Immature natural killer cell (primary cell): ENCODE measurements at regions not wholly inside any gene's neighbourhood (a gene's known extent, or its start where the extent isn't known, plus 50 kb on each side); places are given as distances from the start of the nearest gene placed in this dataset.

Experiments used
- DNase-seq, 3 donors: peaks; one replicate each; pipeline ENCODE4 v3.0.0; 2022; ENCODE audit warnings: mixed read lengths in 1 of 3
- H3K27ac Mint-ChIP-seq, 6 donors: one replicate each; pipeline ENCODE4 v1.8.0; 2020; ENCODE audit warnings: mixed read lengths in 6 of 6, mild to moderate bottlenecking in 5 of 6, inconsistent platforms in 4 of 6, moderate library complexity in 3 of 6
- H3K27me3 Mint-ChIP-seq, 3 donors: one replicate each; pipeline ENCODE4 v1.8.0; 2020 to 2021; ENCODE audit warnings: low read depth in 3 of 3, mild to moderate bottlenecking in 3 of 3, mixed read lengths in 3 of 3, moderate library complexity in 3 of 3, inconsistent platforms in 1 of 3
- H3K36me3 Mint-ChIP-seq, 3 donors: one replicate each; pipeline ENCODE4 v1.8.0; 2020; ENCODE audit warnings: mixed read lengths in 3 of 3, inconsistent platforms in 2 of 3, mild to moderate bottlenecking in 2 of 3
- H3K4me1 Mint-ChIP-seq, 2 donors: one replicate each; pipeline ENCODE4 v1.8.0; 2020; ENCODE audit warnings: inconsistent platforms in 2 of 2, mild to moderate bottlenecking in 2 of 2, mixed read lengths in 2 of 2, moderate library complexity in 1 of 2
- H3K4me3 Mint-ChIP-seq, 5 donors: one replicate each; pipeline ENCODE4 v1.8.0; 2020; ENCODE audit warnings: mild to moderate bottlenecking in 5 of 5, mixed read lengths in 5 of 5, inconsistent platforms in 3 of 5, moderate library complexity in 3 of 5
- H3K9me3 Mint-ChIP-seq, 6 donors: one replicate each; pipeline ENCODE4 v1.8.0; 2020; ENCODE audit warnings: mild to moderate bottlenecking in 6 of 6, mixed read lengths in 6 of 6, inconsistent platforms in 4 of 6, moderate library complexity in 3 of 6

DNA sequence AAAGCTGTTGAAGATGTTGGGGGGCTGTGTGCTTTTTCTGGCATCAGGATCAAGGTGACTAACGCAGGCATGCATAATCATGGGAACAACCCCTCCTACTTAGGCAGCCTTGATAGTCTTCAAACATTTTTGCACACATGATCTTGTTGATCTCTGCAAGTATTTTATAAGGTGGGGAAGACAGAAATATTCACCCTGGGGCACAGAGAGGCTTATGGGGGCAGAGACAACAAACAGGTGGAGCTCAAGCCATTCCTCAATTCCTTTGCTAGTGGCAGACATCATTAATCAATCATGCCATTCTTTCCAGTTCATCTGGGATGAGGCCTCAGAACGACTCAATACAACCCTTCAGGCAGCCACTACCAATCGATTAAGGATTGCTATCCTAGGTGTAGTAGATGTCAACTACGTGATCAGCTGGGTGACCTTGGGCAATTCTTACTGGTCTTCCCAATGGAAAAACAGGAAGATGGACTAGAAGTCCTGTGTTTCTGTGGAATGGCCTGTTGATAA lies 110.3 kb upstream of the SMAD3 start:
- no peaks in the 10 kb centered on the region for H3K9me3 Mint-ChIP-seq
- no peak for DNase-seq
- H3K27ac Mint-ChIP-seq: no peak overlapping the region
- H3K27me3 Mint-ChIP-seq: peaks cover 1 to 3% (median 2%) of the 10 kb centered on the region in 3 donors
- H3K4me3 Mint-ChIP-seq: no peak overlapping the region
- H3K4me1 Mint-ChIP-seq: peaks cover 0 to 2% of the 10 kb centered on the region in 2 donors
- no peaks in the 10 kb centered on the region for H3K36me3 Mint-ChIP-seq

DNA sequence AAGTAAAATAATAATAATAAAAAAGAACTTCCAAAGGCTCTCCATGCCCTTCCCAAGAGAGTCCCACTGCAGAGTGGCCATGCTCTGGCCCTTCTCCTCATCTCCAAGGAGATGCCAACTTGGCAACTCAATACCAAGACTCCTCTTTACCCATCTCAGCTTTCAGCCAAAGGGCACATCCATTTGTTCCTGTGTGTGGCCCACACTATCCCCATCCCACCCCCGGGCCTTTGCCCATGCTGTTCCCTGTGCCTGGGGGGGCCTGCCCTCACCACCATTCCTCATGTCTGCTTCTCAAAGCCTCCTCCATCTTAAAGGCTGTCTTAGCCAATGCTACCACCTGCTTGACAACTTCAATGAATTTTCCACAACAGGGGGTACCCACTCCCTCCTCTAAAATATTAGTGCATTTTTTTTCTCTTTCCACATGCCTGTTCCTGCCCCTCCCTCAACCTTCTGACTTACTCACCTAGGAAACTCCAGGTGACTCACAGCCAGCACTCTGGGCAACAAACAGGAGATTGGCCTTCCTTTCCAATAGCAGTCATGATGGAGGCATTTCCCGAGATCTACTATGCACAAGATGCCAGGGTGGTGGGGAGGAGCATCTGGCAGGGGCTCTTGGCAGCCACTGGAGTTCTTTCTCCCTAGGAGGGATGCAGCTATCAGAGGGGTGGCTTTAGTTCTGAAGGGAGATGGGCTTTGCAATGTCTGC lies 109.4 kb upstream of the SMAD3 start:
- Mint-ChIP-seq H3K27me3 (peaks cover 1 to 3% (median 2%) of the 10 kb centered on the region in 3 donors), H3K9me3 (no peaks in the 10 kb centered on the region), H3K4me3 (no peak overlapping the region), H3K27ac (no peak overlapping the region), H3K4me1 (peaks cover 0 to 2% of the 10 kb centered on the region in 2 donors), H3K36me3 (no peaks in the 10 kb centered on the region)
- DNase-seq: no peak

DNA sequence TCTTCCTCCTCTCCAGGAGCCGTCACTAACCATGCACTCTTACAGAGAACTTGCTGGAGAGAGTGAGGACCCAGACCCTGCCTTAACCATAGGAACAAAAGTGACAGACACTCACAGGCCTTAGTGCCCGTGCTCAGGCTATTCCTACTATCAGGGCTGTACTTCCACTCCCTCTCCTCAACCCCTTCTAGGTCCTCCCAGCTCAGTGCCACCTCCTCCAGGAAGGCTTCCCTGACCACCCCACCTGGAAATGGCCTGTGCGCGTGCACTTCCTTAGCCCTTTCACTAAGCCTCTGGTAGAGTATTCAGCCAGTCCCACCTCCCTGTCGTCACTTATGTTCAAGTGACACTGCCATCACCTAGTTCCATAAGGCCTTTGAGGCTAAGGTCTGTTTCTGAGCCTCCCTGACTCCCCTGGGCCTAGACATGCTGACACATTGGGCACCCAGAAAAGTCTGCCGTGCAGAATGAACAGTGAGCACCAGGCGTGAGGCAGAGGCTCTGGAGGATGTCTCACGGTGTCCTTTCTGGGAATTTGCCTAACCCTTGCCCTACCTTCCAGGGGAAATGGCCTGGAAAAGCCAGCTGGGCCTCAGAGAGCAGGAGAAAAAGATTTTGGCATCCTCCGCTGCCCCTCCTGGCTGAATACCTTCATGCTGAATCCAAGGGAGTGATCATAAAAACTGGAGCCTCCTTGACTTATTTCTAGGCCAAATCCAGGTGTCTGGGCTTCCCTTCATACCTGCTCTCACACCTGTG lies 108.6 kb upstream of the SMAD3 start:
- H3K27ac Mint-ChIP-seq: no peak overlapping the region

DNA sequence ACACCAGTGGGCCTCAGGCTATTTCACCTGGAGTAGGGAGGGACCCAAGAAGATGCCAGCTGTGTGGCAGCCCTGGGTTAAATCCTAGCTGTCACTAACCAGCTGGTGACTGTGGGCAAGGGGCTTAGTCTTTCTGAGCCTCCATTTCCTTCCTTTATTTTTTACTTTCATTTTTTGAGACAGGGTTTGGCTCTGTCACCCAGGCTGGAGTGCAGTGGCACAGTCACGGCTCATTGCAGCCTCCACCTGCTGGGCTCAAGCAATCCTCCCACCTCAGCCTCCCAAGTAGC lies 108.0 kb upstream of the SMAD3 start:
- Mint-ChIP-seq H3K4me3 (no peak overlapping the region), H3K4me1 (peaks cover 0 to 2% of the 10 kb centered on the region in 2 donors), H3K9me3 (no peaks in the 10 kb centered on the region), H3K27ac (no peak overlapping the region), H3K27me3 (peaks cover 1 to 3% (median 2%) of the 10 kb centered on the region in 3 donors), H3K36me3 (no peaks in the 10 kb centered on the region)
- DNase-seq: no peak

More for the DNA sequence above, 108.6 kb upstream of the SMAD3 start:
- Mint-ChIP-seq H3K4me3 (no peak overlapping the region), H3K36me3 (no peaks in the 10 kb centered on the region), H3K9me3 (no peaks in the 10 kb centered on the region), H3K4me1 (peaks cover 0 to 2% of the 10 kb centered on the region in 2 donors), H3K27me3 (peaks cover 1 to 3% (median 2%) of the 10 kb centered on the region in 3 donors)
- DNase-seq: no peak

DNA sequence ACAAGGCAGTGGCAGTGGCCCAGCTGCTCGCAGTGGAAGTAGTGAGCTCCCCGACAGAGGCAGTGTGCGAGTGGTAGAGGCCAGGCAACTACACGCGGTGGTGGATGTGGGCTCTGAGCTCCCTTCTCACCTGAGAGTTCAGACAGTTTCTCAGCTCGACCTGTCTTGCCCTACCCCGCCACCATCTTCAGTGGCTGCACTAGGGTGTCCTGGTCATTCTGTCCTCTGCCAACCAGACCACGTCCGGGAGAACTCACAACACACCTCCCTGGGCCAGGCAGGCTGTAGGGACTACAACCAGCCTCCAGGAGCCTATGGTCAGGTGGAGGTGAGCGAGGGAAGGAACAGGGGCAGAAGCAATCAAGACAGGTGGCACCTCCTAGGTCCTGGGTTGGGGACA lies 106.3 kb upstream of the SMAD3 start:
- Mint-ChIP-seq H3K4me1 (peaks cover 0 to 2% of the 10 kb centered on the region in 2 donors), H3K9me3 (no peaks in the 10 kb centered on the region), H3K27me3 (peaks cover 1 to 2% (median 1%) of the 10 kb centered on the region in 3 donors), H3K36me3 (no peaks in the 10 kb centered on the region), H3K27ac (no peak overlapping the region), H3K4me3 (no peak overlapping the region)
- DNase-seq: no peak

DNA sequence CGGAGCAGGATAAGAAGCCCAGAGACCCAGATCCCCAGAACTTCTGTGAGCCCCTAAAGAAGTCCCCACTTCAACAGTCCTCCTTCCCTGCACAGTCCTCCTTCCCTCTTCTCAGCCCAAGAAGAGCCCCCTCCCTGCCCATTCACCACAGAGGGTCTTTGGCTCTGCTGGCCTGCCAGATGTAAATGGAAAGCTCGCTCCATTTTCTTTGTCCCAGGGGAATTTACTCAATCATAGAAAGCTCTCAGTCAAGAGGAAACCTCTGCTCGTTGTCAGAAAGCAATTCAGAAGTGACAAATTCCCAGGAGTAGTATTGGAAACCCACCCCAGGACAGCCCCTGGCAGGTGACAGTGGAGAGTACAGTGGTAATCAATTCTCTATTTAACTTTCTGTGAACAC lies 105.5 kb upstream of the SMAD3 start:
- Mint-ChIP-seq H3K27ac (no peak overlapping the region), H3K4me1 (peaks cover 0 to 2% of the 10 kb centered on the region in 2 donors), H3K4me3 (no peak overlapping the region), H3K36me3 (no peaks in the 10 kb centered on the region), H3K27me3 (peaks cover 1 to 4% (median 2%) of the 10 kb centered on the region in 3 donors), H3K9me3 (no peaks in the 10 kb centered on the region)
- no peak for DNase-seq

DNA sequence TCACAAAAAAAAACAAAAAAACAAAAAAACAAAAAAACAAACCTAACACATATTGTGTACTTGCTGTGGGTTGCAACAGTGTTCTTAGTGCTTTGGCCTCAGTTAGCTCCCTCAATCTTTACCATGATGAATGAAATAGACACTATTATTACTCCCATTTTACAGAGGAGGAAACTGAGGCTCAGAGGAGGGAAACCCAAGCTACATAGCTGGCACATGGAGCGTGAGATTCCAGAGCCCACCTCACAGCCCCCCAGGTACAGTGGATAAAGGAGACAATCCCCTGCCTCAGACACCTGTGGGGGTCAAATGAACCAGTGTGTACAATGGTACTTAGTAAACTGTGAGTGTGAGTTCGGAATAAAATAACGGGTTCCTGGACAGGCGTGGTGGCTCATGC lies 104.9 kb upstream of the SMAD3 start:
- Mint-ChIP-seq H3K27ac (no peak overlapping the region), H3K9me3 (no peaks in the 10 kb centered on the region), H3K4me1 (peaks cover 0 to 2% of the 10 kb centered on the region in 2 donors), H3K27me3 (peaks cover 1 to 6% (median 2%) of the 10 kb centered on the region in 3 donors), H3K4me3 (no peak overlapping the region), H3K36me3 (no peaks in the 10 kb centered on the region)
- DNase-seq: no peak

DNA sequence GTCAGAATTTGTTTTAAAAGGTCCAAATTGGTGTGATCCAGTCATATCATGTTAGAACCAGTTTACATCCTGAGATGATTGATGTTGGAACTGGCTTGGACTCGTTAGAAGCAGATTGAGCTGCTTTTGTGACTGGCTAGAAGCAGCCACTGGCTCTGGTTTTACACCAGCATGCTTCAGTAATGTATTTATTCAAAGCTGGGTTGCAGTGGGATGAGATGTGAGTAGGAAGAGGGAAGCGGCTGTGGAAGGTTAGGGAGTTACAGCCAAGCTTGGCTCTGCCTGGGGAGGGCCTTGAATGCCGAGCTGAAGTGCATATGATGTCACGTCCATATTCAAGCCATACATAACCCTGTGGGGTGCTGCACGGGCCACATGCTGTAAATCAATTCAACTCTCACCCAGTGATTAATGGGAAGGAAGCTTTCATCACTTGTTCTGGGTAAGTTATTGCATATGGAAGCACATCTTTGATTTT lies 104.0 kb upstream of the SMAD3 start:
- Mint-ChIP-seq H3K4me1 (peaks cover 0 to 2% of the 10 kb centered on the region in 2 donors), H3K36me3 (no peaks in the 10 kb centered on the region), H3K4me3 (no peak overlapping the region), H3K27me3 (peaks cover 0 to 6% (median 2%) of the 10 kb centered on the region in 3 donors), H3K9me3 (no peaks in the 10 kb centered on the region), H3K27ac (no peak overlapping the region)
- DNase-seq: no peak

DNA sequence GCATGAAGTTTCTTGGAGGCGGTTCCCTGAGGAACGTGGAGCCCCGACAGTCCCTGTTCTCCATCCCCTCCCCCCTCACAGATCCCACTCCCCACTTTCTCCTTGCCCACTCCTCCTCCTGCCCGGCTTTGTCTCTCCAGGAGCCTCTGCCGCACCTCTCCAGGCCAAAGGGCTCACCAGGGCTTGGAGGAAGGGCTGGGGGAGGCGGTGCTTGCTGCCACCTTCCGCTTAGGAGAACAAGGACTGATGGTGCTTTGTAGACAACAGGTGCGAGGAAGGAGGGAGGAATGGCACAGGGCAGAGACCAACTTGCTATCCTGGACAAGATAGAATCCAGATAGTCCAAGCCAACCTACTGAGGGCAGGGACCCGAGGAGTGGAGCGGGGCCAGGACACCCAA lies 103.5 kb upstream of the SMAD3 start:
- peaks cover 0 to 2% of the 10 kb centered on the region in 2 donors for H3K4me1 Mint-ChIP-seq
- H3K27me3 Mint-ChIP-seq: peaks cover 0 to 4% (median 2%) of the 10 kb centered on the region in 3 donors
- peak overlapping the region in 1 of 6 donors; percentile 20 for H3K27ac Mint-ChIP-seq
- no peak for DNase-seq
- H3K36me3 Mint-ChIP-seq: no peaks in the 10 kb centered on the region
- no peak overlapping the region for H3K4me3 Mint-ChIP-seq
- no peaks in the 10 kb centered on the region for H3K9me3 Mint-ChIP-seq

DNA sequence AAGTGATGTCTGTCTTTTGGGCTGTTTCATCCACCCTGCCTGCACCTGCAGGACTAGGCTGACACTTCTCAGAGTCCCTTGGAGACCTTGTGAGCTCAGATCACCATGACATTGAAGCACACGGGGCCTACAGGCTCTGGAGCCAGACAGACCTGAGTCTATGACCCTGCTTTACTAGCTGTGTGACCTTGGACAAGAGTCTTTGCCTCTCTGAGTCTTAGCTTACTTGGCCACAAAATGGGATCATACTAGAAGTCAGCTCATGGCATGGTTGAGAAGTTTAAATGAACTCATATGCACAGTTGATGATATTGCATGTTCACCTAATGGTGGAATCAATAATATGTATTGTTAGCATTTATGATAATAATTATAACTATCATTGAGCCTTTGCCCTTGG lies 102.9 kb upstream of the SMAD3 start:
- no peak for DNase-seq
- Mint-ChIP-seq H3K4me3 (no peak overlapping the region), H3K27me3 (peaks cover 0 to 4% (median 2%) of the 10 kb centered on the region in 3 donors), H3K4me1 (peaks cover 0 to under 1% of the 10 kb centered on the region in 2 donors), H3K27ac (no peak overlapping the region), H3K9me3 (no peaks in the 10 kb centered on the region), H3K36me3 (no peaks in the 10 kb centered on the region)

DNA sequence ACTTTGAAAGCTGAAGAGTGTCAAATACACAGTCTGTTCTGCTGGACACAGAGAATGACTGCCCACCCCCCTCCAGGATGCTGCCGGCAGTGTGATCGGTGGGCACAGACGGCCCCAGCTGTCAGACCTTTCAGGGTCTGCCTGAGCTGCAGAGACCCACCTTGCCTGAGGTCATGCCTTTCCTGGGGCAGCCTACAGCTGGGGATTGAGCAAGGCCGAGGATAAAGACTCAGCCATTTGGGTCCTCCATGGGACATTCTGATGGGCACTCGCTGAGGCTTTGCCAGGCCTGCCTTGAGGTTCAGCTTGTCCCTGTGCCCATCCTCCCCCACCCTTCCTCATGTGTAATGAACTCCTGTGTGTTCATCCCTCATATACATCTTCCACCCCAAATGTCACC lies 102.3 kb upstream of the SMAD3 start:
- H3K27me3 Mint-ChIP-seq: peaks cover 0 to 4% (median 4%) of the 10 kb centered on the region in 3 donors
- no peaks in the 10 kb centered on the region for H3K36me3 Mint-ChIP-seq
- no peaks in the 10 kb centered on the region for H3K9me3 Mint-ChIP-seq
- no peak overlapping the region for H3K4me3 Mint-ChIP-seq
- no peak overlapping the region for H3K27ac Mint-ChIP-seq
- no peak for DNase-seq
- H3K4me1 Mint-ChIP-seq: no peaks in the 10 kb centered on the region

DNA sequence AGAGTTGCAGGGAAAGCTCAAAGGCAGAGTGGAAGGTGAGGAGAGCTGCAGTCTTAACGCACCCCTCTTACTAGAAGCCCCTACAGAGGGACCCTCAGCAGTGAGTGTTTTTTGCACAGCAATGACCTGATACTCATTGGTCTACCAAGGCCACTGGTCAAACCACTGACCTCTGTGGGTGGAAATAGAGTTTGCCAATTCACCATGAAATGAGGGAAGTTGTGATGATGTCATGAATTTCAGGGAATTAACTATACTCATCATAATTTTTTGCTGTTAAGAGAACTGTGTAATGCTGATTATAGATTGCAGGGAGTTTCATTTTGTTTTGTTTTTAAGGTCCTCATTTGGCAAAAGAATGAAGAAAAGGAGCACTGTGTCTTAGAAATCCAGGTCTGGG lies 101.7 kb upstream of the SMAD3 start:
- H3K4me1 Mint-ChIP-seq: no peaks in the 10 kb centered on the region
- H3K27me3 Mint-ChIP-seq: peaks cover 0 to 4% (median 4%) of the 10 kb centered on the region in 3 donors
- DNase-seq: no peak
- H3K4me3 Mint-ChIP-seq: no peak overlapping the region
- no peak overlapping the region for H3K27ac Mint-ChIP-seq
- no peaks in the 10 kb centered on the region for H3K36me3 Mint-ChIP-seq
- no peaks in the 10 kb centered on the region for H3K9me3 Mint-ChIP-seq

DNA sequence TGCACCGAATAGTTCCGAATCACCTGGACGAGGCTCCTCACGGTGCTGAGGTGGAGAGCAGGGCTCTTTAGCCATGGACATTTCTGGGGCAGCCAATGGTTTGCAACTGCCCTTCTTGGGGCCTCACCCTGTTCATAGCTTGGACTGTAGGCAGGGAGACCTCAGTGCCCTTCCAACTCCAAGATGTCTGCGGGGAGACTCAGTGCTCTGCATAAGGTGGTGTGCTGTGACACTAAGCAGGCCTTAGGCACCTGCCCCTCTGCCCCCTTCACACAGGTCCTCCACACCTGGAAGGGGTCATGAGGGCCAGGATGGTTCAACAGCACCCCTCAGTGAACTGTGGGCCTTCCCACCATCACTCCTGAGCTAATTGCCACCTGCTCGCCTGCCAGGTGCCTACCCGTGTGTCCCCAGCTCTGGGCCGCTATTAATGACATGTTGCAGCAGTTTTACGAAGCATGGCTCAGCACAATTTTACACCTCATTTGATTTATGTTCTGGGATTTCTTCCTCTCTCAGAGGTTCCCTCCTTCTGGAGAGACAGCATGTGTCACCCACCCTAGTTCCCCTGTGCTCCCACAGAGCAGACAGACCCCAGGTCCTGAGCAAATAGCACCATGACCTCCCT lies 101.2 kb upstream of the SMAD3 start:
- H3K4me3 Mint-ChIP-seq: no peak overlapping the region
- H3K27ac Mint-ChIP-seq: no peak overlapping the region
- peaks cover 0 to 4% (median 4%) of the 10 kb centered on the region in 3 donors for H3K27me3 Mint-ChIP-seq

DNA sequence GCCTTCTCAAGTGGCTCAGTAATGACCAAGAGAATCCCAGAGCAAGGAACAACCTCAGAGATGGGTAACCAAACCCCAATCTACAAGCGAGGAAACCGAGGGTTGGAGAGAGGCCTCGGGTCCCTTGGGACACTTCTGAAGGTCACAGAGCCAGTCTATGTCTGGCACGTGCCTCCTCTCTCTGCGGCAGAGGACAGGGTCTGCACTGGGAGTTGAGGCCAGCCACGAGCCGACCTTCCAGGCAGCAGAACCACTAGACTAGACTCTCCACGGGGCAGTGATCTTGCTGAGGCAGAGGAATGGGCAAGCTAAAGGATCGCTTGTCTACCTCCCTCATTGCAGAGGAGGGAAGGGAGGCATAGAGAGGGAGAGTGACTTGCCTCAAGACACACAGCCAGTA lies 100.6 kb upstream of the SMAD3 start:
- H3K27ac Mint-ChIP-seq: no peak overlapping the region
- peaks cover 0 to 4% (median 2%) of the 10 kb centered on the region in 3 donors for H3K27me3 Mint-ChIP-seq
- H3K4me1 Mint-ChIP-seq: no peaks in the 10 kb centered on the region
- no peak overlapping the region for H3K4me3 Mint-ChIP-seq
- H3K9me3 Mint-ChIP-seq: no peaks in the 10 kb centered on the region
- no peaks in the 10 kb centered on the region for H3K36me3 Mint-ChIP-seq
- DNase-seq: no peak

More for the DNA sequence above, 101.2 kb upstream of the SMAD3 start:
- DNase-seq: no peak
- H3K9me3 Mint-ChIP-seq: no peaks in the 10 kb centered on the region
- no peaks in the 10 kb centered on the region for H3K4me1 Mint-ChIP-seq
- no peaks in the 10 kb centered on the region for H3K36me3 Mint-ChIP-seq
